GM18861 (cell line): ENCODE measurements at regions not wholly inside any gene's neighbourhood (a gene's known extent, or its start where the extent isn't known, plus 50 kb on each side); places are given as distances from the start of the nearest gene placed in this dataset.

Experiments
- ATAC-seq: cut with Tn5 transposase; IDR thresholded peaks from one replicate; pipeline ENCODE4 v1.9.1; 2021; ENCODE audit not compliant: unreplicated experiment

- no peak for ATAC-seq
Observed at GRCh38 chr13:27367570-27367969, 56.8 kb upstream of the GTF3A start.

- ATAC-seq = no peak
Observed at GRCh38 chr13:27370305-27370872, 54.0 kb upstream of the GTF3A start.

- no peak for ATAC-seq
Observed at GRCh38 chr13:27371932-27372331, 52.5 kb upstream of the GTF3A start.

GRCh38 chr13:27372896-27373295 is 51.5 kb upstream of the GTF3A start:
- ATAC-seq = no peak

GRCh38 chr13:27374126-27374613 is 50.2 kb upstream of the GTF3A start:
- ATAC-seq = no peak
